WTC11 (cell line): ENCODE measurements at regions not wholly inside any gene's neighbourhood (a gene's known extent, or its start where the extent isn't known, plus 50 kb on each side); places are given as distances from the start of the nearest gene placed in this dataset.

Source experiments
- ATAC-seq: fragments of 200-7000 bp; cut with Tn5 transposase; 2 replicates; pipeline ENCODE4 v1.10.0; 2021; ENCODE audit warnings: mild to moderate bottlenecking, moderate library complexity
- CTCF ChIA-PET: fragments of 300-600 bp; sonication (Branson Sonifier 250); formaldehyde crosslinking; loops from one replicate; lab custom pipeline; 2021; ENCODE audit warnings: antibody characterized with exemption; lab: Charles Lee
- POLR2A ChIA-PET: fragments of 350-600 bp; sonication (Branson Sonifier 250); formaldehyde crosslinking; loops from one replicate; lab custom pipeline; 2021; ENCODE audit warnings: antibody characterized with exemption; lab: Charles Lee
- DNase-seq: peaks from one replicate; pipeline ENCODE4 v3.0.0; 2021; ENCODE audit warnings: low spot score
- H3K27ac Mint-ChIP-seq: 2 replicates; pipeline ENCODE4 v1.8.0; 2021; ENCODE audit warnings: mixed read lengths
- H3K27me3 Mint-ChIP-seq: 2 replicates; pipeline ENCODE4 v1.8.0; 2021; ENCODE audit warnings: low read depth, mild to moderate bottlenecking, moderate library complexity, mixed read lengths
- H3K36me3 Mint-ChIP-seq: 2 replicates; pipeline ENCODE4 v1.8.0; 2021; ENCODE audit warnings: mixed read lengths
- H3K4me1 Mint-ChIP-seq: 2 replicates; pipeline ENCODE4 v1.8.0; 2022; ENCODE audit warnings: mixed read lengths
- H3K4me3 Mint-ChIP-seq: 2 replicates; pipeline ENCODE4 v1.8.0; 2021; ENCODE audit warnings: mild to moderate bottlenecking, moderate library complexity, mixed read lengths
- H3K9me3 Mint-ChIP-seq: 2 replicates; pipeline ENCODE4 v1.8.0; 2021; ENCODE audit warnings: mixed read lengths
- ATF6 ChIP-seq: sonication (generic); formaldehyde crosslinking; IDR thresholded peaks from 2 replicates; pipeline ENCODE4 v1.8.1; 2023; ENCODE audit warnings: mild to moderate bottlenecking, missing genetic modification reagents
- CTCF ChIP-seq: fragments of 200-600 bp; IDR thresholded peaks from 2 replicates; pipeline ENCODE4 v1.8.0; 2022; ENCODE audit warnings: antibody characterized with exemption
- KAT7 ChIP-seq: sonication (generic); formaldehyde crosslinking; IDR thresholded peaks from 2 replicates; pipeline ENCODE4 v1.8.1; 2023; ENCODE audit warnings: missing genetic modification reagents, mild to moderate bottlenecking, borderline replicate concordance
- MLX ChIP-seq: sonication (generic); formaldehyde crosslinking; IDR thresholded peaks from 2 replicates; pipeline ENCODE4 v1.8.1; 2023; ENCODE audit warnings: mild to moderate bottlenecking, missing genetic modification reagents, moderate library complexity
- NR2C2 ChIP-seq: sonication (generic); formaldehyde crosslinking; IDR thresholded peaks from 2 replicates; pipeline ENCODE4 v1.8.0; 2022; ENCODE audit warnings: mild to moderate bottlenecking, missing genetic modification reagents
- ZNF281 ChIP-seq: sonication (generic); formaldehyde crosslinking; IDR thresholded peaks from 2 replicates; pipeline ENCODE4 v1.8.0; 2023; ENCODE audit warnings: mild to moderate bottlenecking, missing genetic modification reagents
- ZNF423 ChIP-seq: fragments of 250-450 bp; sonication (Bioruptor Pico); IDR thresholded peaks from 2 replicates; pipeline ENCODE4 v2.1.2; 2022; ENCODE audit warnings: mild to moderate bottlenecking, moderate library complexity
- ZNF425 ChIP-seq: fragments of 250-450 bp; sonication (Bioruptor Pico); conservative IDR thresholded peaks from 2 replicates; pipeline ENCODE4 v1.9.0; 2021; ENCODE audit warnings: mild to moderate bottlenecking
- ZNF512 ChIP-seq: sonication (generic); formaldehyde crosslinking; IDR thresholded peaks from 2 replicates; pipeline ENCODE4 v1.8.1; 2022; ENCODE audit warnings: missing genetic modification reagents, borderline replicate concordance

- TF ChIP-seq CTCF (no peak), ZNF423 (CRISPR knock-in tag) (peak; percentile 88), ZNF425 (CRISPR knock-in tag) (no peak), ZNF512 (CRISPR knock-in tag) (no peak)
Measured at GRCh38 chr4:183801457-183802165, 103.5 kb upstream of the STOX2 start (continued).

- H3K27me3 Mint-ChIP-seq: peaks cover 9% of the 10 kb centered on the region; the same call in 1 of the 2 replicates
- H3K9me3 Mint-ChIP-seq: peaks cover 7% of the 10 kb centered on the region
- DNase-seq: no peak
- POLR2A ChIA-PET: no interaction called here
- CTCF ChIA-PET: no interaction called here
- H3K4me1 Mint-ChIP-seq: peaks cover 18% of the 10 kb centered on the region
- TF ChIP-seq KAT7: no peak
- no peak for TF ChIP-seq ZNF281 (CRISPR knock-in tag)
- no peak for TF ChIP-seq ZNF512 (CRISPR knock-in tag)
- TF ChIP-seq NR2C2 (CRISPR knock-in tag): no peak
- TF ChIP-seq MLX (CRISPR knock-in tag): no peak
- TF ChIP-seq ATF6 (CRISPR knock-in tag): no peak
- ATAC-seq: no peak
- no peaks in the 10 kb centered on the region for H3K36me3 Mint-ChIP-seq
- no peak overlapping the region for H3K27ac Mint-ChIP-seq
- no peak overlapping the region for H3K4me3 Mint-ChIP-seq
Measured at GRCh38 chr4:183806341-183806740, 98.8 kb upstream of the STOX2 start.
